GM23338 (cell line): ENCODE measurements at regions not wholly inside any gene's neighbourhood (a gene's known extent, or its start where the extent isn't known, plus 50 kb on each side); places are given as distances from the start of the nearest gene placed in this dataset.

Source experiments
- CREB1 ChIP-seq: fragments of 250-450 bp; sonication (Bioruptor Pico); IDR thresholded peaks from 2 replicates; pipeline ENCODE4 v1.5.0; 2020; ENCODE audit warnings: low read depth, mild to moderate bottlenecking, moderate library complexity
- CTCF ChIP-seq, 2 experiments: fragments of 200-600 bp in 1 of 2; sonication (generic) in 1 of 2; conservative IDR thresholded peaks; 2 replicates each; pipeline versions ENCODE4 v1.5.1 to v1.6.1; 2016 to 2017; ENCODE audit warnings: antibody characterized with exemption in 2 of 2, low read depth in 2 of 2, mild to moderate bottlenecking in 2 of 2, moderate library complexity in 1 of 2
- EZH2 ChIP-seq: fragments of 200-600 bp; sonication (generic); IDR thresholded peaks from one replicate; pipeline ENCODE4 v1.8.0; 2017; ENCODE audit warnings: antibody characterized with exemption, mild to moderate bottlenecking, low read depth; ENCODE audit not compliant: unreplicated experiment
- EZH2phosphoT487 ChIP-seq: fragments of 200-600 bp; sonication (generic); IDR thresholded peaks from one replicate; pipeline ENCODE4 v1.8.1; 2018; ENCODE audit warnings: antibody characterized with exemption; ENCODE audit not compliant: unreplicated experiment
- JUNB ChIP-seq: IDR thresholded peaks from one replicate; pipeline ENCODE4 v1.6.1; 2016; ENCODE audit warnings: antibody characterized with exemption; ENCODE audit not compliant: unreplicated experiment
- NANOG ChIP-seq: IDR thresholded peaks from 2 replicates; pipeline ENCODE4 v1.6.1; 2016; ENCODE audit warnings: antibody characterized with exemption, borderline replicate concordance
- POLR2AphosphoS5 ChIP-seq: IDR thresholded peaks from 2 replicates; pipeline ENCODE4 v1.6.1; 2016; ENCODE audit warnings: antibody characterized with exemption, low read depth
- REST ChIP-seq: IDR thresholded peaks from one replicate; pipeline ENCODE4 v1.6.1; 2018; ENCODE audit warnings: antibody characterized with exemption; ENCODE audit not compliant: unreplicated experiment
- STAT1 ChIP-seq: IDR thresholded peaks from one replicate; pipeline ENCODE4 v1.6.1; 2016; ENCODE audit warnings: antibody characterized with exemption; ENCODE audit not compliant: unreplicated experiment
- TF ChIP-seq, protein P1 (sequence below): fragments of 250-450 bp; sonication (Bioruptor Pico); IDR thresholded peaks from 2 replicates; pipeline ENCODE4 v1.5.0; 2020; ENCODE audit warnings: mild to moderate bottlenecking, moderate library complexity

- TF ChIP-seq CTCF (conservative IDR thresholded peaks at IDR 0.05; ENCODE audit: low read depth in 2 of 2), result no peak
- no peak for TF ChIP-seq EZH2
- no peak for TF ChIP-seq EZH2phosphoT487
- no peak for TF ChIP-seq POLR2AphosphoS5
- TF ChIP-seq STAT1, result no peak
- no peak for TF ChIP-seq NANOG
- no peak for TF ChIP-seq REST
- no peak for TF ChIP-seq JUNB
- TF ChIP-seq, protein P1, sequence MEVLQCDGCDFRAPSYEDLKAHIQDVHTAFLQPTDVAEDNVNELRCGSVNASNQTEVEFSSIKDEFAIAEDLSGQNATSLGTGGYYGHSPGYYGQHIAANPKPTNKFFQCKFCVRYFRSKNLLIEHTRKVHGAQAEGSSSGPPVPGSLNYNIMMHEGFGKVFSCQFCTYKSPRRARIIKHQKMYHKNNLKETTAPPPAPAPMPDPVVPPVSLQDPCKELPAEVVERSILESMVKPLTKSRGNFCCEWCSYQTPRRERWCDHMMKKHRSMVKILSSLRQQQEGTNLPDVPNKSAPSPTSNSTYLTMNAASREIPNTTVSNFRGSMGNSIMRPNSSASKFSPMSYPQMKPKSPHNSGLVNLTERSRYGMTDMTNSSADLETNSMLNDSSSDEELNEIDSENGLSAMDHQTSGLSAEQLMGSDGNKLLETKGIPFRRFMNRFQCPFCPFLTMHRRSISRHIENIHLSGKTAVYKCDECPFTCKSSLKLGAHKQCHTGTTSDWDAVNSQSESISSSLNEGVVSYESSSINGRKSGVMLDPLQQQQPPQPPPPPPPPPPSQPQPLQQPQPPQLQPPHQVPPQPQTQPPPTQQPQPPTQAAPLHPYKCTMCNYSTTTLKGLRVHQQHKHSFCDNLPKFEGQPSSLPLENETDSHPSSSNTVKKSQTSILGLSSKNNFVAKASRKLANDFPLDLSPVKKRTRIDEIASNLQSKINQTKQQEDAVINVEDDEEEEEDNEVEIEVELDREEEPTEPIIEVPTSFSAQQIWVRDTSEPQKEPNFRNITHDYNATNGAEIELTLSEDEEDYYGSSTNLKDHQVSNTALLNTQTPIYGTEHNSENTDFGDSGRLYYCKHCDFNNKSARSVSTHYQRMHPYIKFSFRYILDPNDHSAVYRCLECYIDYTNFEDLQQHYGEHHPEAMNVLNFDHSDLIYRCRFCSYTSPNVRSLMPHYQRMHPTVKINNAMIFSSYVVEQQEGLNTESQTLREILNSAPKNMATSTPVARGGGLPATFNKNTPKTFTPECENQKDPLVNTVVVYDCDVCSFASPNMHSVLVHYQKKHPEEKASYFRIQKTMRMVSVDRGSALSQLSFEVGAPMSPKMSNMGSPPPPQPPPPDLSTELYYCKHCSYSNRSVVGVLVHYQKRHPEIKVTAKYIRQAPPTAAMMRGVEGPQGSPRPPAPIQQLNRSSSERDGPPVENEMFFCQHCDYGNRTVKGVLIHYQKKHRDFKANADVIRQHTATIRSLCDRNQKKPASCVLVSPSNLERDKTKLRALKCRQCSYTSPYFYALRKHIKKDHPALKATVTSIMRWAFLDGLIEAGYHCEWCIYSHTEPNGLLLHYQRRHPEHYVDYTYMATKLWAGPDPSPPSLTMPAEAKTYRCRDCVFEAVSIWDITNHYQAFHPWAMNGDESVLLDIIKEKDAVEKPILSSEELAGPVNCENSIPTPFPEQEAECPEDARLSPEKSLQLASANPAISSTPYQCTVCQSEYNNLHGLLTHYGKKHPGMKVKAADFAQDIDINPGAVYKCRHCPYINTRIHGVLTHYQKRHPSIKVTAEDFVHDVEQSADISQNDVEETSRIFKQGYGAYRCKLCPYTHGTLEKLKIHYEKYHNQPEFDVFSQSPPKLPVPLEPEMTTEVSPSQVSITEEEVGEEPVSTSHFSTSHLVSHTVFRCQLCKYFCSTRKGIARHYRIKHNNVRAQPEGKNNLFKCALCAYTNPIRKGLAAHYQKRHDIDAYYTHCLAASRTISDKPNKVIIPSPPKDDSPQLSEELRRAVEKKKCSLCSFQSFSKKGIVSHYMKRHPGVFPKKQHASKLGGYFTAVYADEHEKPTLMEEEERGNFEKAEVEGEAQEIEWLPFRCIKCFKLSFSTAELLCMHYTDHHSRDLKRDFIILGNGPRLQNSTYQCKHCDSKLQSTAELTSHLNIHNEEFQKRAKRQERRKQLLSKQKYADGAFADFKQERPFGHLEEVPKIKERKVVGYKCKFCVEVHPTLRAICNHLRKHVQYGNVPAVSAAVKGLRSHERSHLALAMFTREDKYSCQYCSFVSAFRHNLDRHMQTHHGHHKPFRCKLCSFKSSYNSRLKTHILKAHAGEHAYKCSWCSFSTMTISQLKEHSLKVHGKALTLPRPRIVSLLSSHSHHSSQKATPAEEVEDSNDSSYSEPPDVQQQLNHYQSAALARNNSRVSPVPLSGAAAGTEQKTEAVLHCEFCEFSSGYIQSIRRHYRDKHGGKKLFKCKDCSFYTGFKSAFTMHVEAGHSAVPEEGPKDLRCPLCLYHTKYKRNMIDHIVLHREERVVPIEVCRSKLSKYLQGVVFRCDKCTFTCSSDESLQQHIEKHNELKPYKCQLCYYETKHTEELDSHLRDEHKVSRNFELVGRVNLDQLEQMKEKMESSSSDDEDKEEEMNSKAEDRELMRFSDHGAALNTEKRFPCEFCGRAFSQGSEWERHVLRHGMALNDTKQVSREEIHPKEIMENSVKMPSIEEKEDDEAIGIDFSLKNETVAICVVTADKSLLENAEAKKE (CRISPR knock-in tag), result no peak
- TF ChIP-seq CREB1 (CRISPR knock-in tag), result no peak
Observed at GRCh38 chr14:22220427-22220826, 368.6 kb downstream of the DAD1 start.
